Central memory CD4-positive, alpha-beta T cell (primary cell): ENCODE measurements at regions not wholly inside any gene's neighbourhood (a gene's known extent, or its start where the extent isn't known, plus 50 kb on each side); places are given as distances from the start of the nearest gene placed in this dataset.

ENCODE experiments used
- DNase-seq: peaks from one replicate; pipeline ENCODE4 v3.0.0; 2022

GRCh38 chr3:70789878-70790277 lies 477.4 kb upstream of the MDFIC2 start:
- no peak for DNase-seq

GRCh38 chr3:70780790-70781189 lies 468.4 kb upstream of the MDFIC2 start:
- no peak for DNase-seq

GRCh38 chr3:70779296-70779695 lies 466.9 kb upstream of the MDFIC2 start:
- DNase-seq: no peak

- no peak for DNase-seq
These were observed 463.6 kb upstream of the MDFIC2 start for GRCh38 chr3:70776081-70776480.

- no peak for DNase-seq
These were observed 462.8 kb upstream of the MDFIC2 start for GRCh38 chr3:70775257-70775656.

GRCh38 chr3:70774641-70775040 lies 462.2 kb upstream of the MDFIC2 start:
- DNase-seq: no peak

- no peak for DNase-seq
These were observed 459.1 kb upstream of the MDFIC2 start for GRCh38 chr3:70771426-70772147.

GRCh38 chr3:70770650-70771049 lies 458.2 kb upstream of the MDFIC2 start:
- DNase-seq: no peak

GRCh38 chr3:70766301-70766700 lies 453.9 kb upstream of the MDFIC2 start:
- DNase-seq: no peak

- DNase-seq: no peak
These were observed 451.5 kb upstream of the MDFIC2 start for GRCh38 chr3:70763894-70764293.

GRCh38 chr3:70757658-70758057 lies 445.2 kb upstream of the MDFIC2 start:
- no peak for DNase-seq

- no peak for DNase-seq
These were observed 443.1 kb upstream of the MDFIC2 start for GRCh38 chr3:70755526-70755925.

- no peak for DNase-seq
These were observed 441.9 kb upstream of the MDFIC2 start for GRCh38 chr3:70754314-70754713.

GRCh38 chr3:70753572-70753971 lies 441.1 kb upstream of the MDFIC2 start:
- DNase-seq: no peak

GRCh38 chr3:70752051-70752450 lies 439.6 kb upstream of the MDFIC2 start:
- no peak for DNase-seq

- DNase-seq: no peak
These were observed 436.7 kb upstream of the MDFIC2 start for GRCh38 chr3:70749122-70749521.

GRCh38 chr3:70748593-70748992 lies 436.2 kb upstream of the MDFIC2 start:
- DNase-seq: no peak

GRCh38 chr3:70747847-70748246 lies 435.4 kb upstream of the MDFIC2 start:
- no peak for DNase-seq

GRCh38 chr3:70744536-70744935 lies 432.1 kb upstream of the MDFIC2 start:
- no peak for DNase-seq

GRCh38 chr3:70743754-70744153 lies 431.3 kb upstream of the MDFIC2 start:
- no peak for DNase-seq

GRCh38 chr3:70742081-70742480 lies 429.6 kb upstream of the MDFIC2 start:
- no peak for DNase-seq

GRCh38 chr3:70740872-70741271 lies 428.4 kb upstream of the MDFIC2 start:
- no peak for DNase-seq

GRCh38 chr3:70740071-70740470 lies 427.6 kb upstream of the MDFIC2 start:
- DNase-seq: no peak

- DNase-seq: no peak
These were observed 425.8 kb upstream of the MDFIC2 start for GRCh38 chr3:70738291-70738681.

GRCh38 chr3:70737666-70738290 lies 425.3 kb upstream of the MDFIC2 start:
- DNase-seq: no peak
